HG02763 (cell line): ENCODE measurements at regions not wholly inside any gene's neighbourhood (a gene's known extent, or its start where the extent isn't known, plus 50 kb on each side); places are given as distances from the start of the nearest gene placed in this dataset.

Source experiments
- ATAC-seq: cut with Tn5 transposase; IDR thresholded peaks from one replicate; pipeline ENCODE4 v1.9.1; 2021; ENCODE audit warnings: mild to moderate bottlenecking, moderate library complexity; ENCODE audit not compliant: unreplicated experiment

GRCh38 chr2:121860033-121860757 is 104.7 kb downstream of the TSN start:
- ATAC-seq, result no peak

DNA sequence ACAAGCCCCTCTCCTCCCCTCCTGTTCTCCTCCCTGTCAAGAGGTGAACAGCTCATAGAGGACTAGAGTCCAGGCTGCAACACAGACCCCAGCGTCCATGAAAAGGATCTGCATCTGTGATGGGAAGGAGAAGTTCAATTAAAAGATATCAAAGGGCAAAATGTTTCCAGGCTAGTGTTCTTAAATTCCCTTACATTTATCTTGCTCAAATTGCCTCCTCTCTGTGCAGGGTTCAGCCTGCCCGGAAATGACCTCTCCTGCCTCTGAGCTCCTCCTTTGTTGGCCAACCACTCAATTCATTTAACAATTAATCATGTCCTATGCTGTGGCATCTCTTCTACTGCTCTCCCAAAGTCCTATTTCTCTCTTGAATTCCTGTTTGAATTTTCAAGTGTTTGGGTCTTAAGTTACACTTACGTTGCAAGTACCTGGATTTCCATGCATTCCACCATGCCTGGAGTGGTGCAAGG is 105.3 kb downstream of the TSN start:
- no peak for ATAC-seq

- no peak for ATAC-seq
Measured at GRCh38 chr2:121862286-121862685, 106.8 kb downstream of the TSN start.

DNA sequence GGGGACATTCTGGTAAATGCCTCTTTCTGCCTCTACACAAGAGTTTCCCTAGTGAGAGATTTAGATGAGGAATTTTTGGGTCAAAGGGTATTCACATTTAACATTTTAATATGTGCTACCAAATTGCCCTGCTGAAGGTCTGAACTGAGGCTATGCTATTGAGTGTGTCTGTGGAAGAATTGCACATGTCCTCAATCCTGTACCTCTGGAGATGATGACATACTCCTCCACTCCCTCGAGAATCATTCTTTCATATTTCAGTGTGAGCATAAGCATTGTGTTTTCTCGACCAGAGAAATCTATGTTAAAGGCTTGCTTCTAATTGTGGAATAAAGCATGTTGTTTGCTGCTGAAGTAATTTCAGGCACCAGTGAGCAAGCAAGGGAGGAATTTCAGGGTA is 110.5 kb downstream of the TSN start:
- no peak for ATAC-seq

- ATAC-seq, result no peak
Measured at GRCh38 chr2:121866789-121867188, 111.3 kb downstream of the TSN start.

DNA sequence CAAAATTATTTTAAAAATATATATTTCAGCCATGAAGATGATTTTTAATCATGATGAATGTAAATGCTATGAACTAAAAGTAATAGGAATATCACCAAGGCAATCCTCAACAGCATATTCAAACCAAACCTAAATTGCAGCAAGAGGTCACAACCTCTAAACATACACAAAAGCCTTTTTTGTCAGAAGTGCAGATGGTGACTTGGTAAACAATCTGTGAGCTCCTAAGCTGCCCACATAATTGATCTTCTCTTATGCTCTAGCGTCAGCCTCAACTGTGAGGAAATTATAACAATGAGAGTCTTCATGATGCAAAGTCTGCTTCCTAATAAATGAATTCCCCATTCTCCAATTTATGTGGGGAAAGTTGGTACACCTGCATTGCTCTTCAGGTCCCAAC is 113.2 kb downstream of the TSN start:
- ATAC-seq, result no peak

- no peak for ATAC-seq
Measured at GRCh38 chr2:121869363-121869762, 113.9 kb downstream of the TSN start.

- ATAC-seq, result no peak
Measured at GRCh38 chr2:121869873-121870272, 114.4 kb downstream of the TSN start.

- no peak for ATAC-seq
Measured at GRCh38 chr2:121872651-121873050, 117.2 kb downstream of the TSN start.

DNA sequence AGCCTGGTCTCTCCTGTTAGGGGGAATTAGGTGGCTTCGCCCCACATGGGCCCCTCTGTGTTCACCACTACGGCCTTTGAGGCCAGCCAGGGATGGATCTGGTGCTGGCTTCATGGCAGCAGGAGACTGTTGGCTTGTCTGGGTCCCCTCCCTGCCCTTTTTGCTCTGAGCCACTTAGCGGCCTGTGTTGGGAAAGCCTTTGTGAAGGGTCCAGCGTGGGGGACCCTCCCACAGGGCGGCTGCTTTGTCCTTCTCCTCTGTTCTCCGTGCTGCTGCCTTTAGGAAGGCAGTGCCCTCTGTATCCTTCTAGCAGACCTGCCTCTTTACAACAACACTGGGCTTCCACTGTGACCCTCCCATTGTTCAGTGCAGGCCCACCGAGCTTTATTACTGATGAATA is 118.4 kb downstream of the TSN start:
- no peak for ATAC-seq

- ATAC-seq, result no peak
Measured at GRCh38 chr2:121875585-121876185, 120.2 kb downstream of the TSN start.

DNA sequence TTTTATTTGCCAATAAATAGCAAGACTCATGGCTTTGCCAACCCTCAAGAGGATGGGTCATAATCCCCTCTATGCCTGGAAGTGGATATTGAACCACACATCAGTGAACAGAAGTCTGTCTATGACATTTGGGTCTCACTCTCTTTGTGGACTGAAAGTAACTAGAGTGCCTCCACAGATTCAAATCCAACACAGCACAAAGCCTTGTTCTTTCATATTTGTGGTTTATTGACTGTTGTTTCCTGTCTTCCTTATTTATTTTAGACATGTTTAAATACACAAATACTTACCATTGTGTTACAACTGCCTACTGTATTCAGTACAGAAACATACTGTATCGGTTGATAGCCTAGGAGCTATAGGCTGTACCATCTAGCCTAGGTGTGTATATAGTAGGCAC is 121.9 kb downstream of the TSN start:
- ATAC-seq, result no peak

- no peak for ATAC-seq
Measured at GRCh38 chr2:121880283-121880682, 124.8 kb downstream of the TSN start.

- ATAC-seq, result no peak
Measured at GRCh38 chr2:121881038-121881437, 125.6 kb downstream of the TSN start.

GRCh38 chr2:121881950-121882349 is 126.5 kb downstream of the TSN start:
- ATAC-seq, result no peak

GRCh38 chr2:121884078-121884477 is 128.6 kb downstream of the TSN start:
- ATAC-seq, result no peak

DNA sequence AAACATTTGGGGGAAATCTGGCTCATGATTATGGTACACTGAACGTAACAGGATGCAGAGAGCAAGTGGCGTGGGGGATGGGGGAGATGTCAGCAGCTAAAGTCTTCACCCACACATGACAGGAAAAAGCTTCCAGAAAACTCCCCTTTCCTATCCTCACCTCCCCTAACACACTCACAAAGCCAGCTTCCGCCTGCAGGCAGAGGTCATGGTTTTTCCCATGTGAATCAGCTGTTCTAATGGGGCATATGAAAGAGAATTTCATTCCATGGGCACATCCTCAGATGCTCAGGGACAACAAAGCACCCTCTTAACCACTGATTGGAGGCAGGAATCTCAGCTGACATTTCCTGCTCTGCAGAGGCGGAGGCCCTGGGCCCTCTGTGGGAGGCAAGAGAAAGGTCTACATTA is 129.1 kb downstream of the TSN start:
- no peak for ATAC-seq

- ATAC-seq, result no peak
Measured at GRCh38 chr2:121886059-121886458, 130.6 kb downstream of the TSN start.

DNA sequence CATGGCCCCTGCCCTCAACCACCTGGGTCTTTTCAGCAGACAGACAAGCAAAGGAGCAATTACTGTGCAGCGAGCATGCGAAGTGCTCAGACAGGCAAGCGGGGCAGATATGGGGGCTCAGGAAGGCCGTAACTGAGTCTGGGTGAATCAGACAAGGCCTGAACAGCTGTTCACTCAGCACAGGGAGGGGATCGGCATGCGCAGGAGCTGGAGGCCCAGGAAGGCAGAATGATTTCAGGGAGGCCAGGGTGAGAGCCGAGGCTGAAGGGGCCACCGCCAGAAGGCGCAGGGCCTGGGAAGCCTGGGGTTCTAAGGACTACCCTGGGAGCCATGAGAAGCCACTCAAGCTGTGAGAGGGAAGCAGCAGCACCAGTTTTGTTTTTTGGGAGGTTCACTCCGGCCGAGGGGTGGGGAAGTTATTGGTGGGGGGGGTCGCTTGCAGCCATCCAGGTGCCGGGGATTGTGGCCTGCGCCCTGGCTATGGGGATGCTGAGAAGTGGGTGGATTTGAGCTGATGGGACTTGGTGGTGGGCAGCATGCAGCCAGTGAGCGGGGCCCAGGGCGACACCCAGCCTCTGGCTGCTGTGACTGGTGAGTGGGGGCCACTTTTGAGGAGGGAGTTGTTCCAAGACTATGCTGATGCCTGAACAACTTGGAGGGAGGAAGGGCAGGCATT is 132.2 kb downstream of the TSN start:
- no peak for ATAC-seq

GRCh38 chr2:121888189-121888557 is 132.7 kb downstream of the TSN start:
- ATAC-seq, result peak; percentile 71

- ATAC-seq, result no peak
Measured at GRCh38 chr2:121890041-121890440, 134.6 kb downstream of the TSN start.
